ENCODE measurements at regions not wholly inside any gene's neighbourhood (a gene's known extent, or its start where the extent isn't known, plus 50 kb on each side); places are given as distances from the start of the nearest gene placed in this dataset.

- no peak for TF ChIP-seq CTCF (IDR thresholded peaks at IDR 0.05; ENCODE audit: low read depth, low read length)
Observed at GRCh38 chr3:146350852-146351251, 99.9 kb upstream of the PLSCR4 start.

GRCh38 chr3:146345900-146346299, 95.0 kb upstream of the PLSCR4 start:
- no peak for TF ChIP-seq CTCF (IDR thresholded peaks at IDR 0.05; ENCODE audit: low read depth, low read length)
- DNase-seq (ENCODE audit: extremely low read depth, low read depth) = no peak

More at GRCh38 chr3:146350852-146351251, 99.9 kb upstream of the PLSCR4 start:
- DNase-seq (ENCODE audit: extremely low read depth, low read depth) = no peak

GRCh38 chr3:146343551-146343950, 92.6 kb upstream of the PLSCR4 start:
- no peak for DNase-seq (ENCODE audit: extremely low read depth, low read depth)
- TF ChIP-seq CTCF (IDR thresholded peaks at IDR 0.05; ENCODE audit: low read depth, low read length) = no peak

- no peak for DNase-seq (ENCODE audit: extremely low read depth, low read depth)
- no peak for TF ChIP-seq CTCF (IDR thresholded peaks at IDR 0.05; ENCODE audit: low read depth, low read length)
Observed at GRCh38 chr3:146342989-146343388, 92.1 kb upstream of the PLSCR4 start.

- TF ChIP-seq CTCF (IDR thresholded peaks at IDR 0.05; ENCODE audit: low read depth, low read length) = no peak
- DNase-seq (ENCODE audit: extremely low read depth, low read depth) = no peak
Observed at GRCh38 chr3:146339349-146339748, 88.4 kb upstream of the PLSCR4 start.

- no peak for DNase-seq (ENCODE audit: extremely low read depth, low read depth)
- no peak for TF ChIP-seq CTCF (IDR thresholded peaks at IDR 0.05; ENCODE audit: low read depth, low read length)
Observed at GRCh38 chr3:146337991-146338390, 87.1 kb upstream of the PLSCR4 start.

- no peak for TF ChIP-seq CTCF (IDR thresholded peaks at IDR 0.05; ENCODE audit: low read depth, low read length)
- DNase-seq (ENCODE audit: extremely low read depth, low read depth) = no peak
Observed at GRCh38 chr3:146335386-146335785, 84.5 kb upstream of the PLSCR4 start.
